ENCODE measurements at regions not wholly inside any gene's neighbourhood (a gene's known extent, or its start where the extent isn't known, plus 50 kb on each side); places are given as distances from the start of the nearest gene placed in this dataset.

GRCh38 chr12:38159591-38160317, 156.8 kb upstream of the ALG10B start:
- TF ChIP-seq CTCF (conservative IDR thresholded peaks at IDR 0.05), result no peak
- TF ChIP-seq ZFX (IDR thresholded peaks at IDR 0.05), result no peak

Data from C4-2B (cell line).